MCF 10A (cell line): ENCODE measurements at regions not wholly inside any gene's neighbourhood (a gene's known extent, or its start where the extent isn't known, plus 50 kb on each side); places are given as distances from the start of the nearest gene placed in this dataset.
"Not testable (repeated sequence)": the region's sequence is repeated elsewhere in the genome, so short reads cannot be mapped to it uniquely, and the experiment has no call there.

Experiments
- BruUV-seq: library from RNA; stranded (reverse); fragments of 400-500 nt; replicated peaks from 2 replicates; lab custom pipeline; 2021; lab: Mats Ljungman, UMichigan
- CTCF ChIA-PET: fragments of 300-600 bp; sonication (Branson Sonifier 250); formaldehyde crosslinking; extraction: SDS; loops from one replicate; lab custom pipeline; 2021; ENCODE audit warnings: antibody characterized with exemption, inconsistent platforms; lab: Yijun Ruan, JAX
- POLR2A ChIA-PET: fragments of 300-600, 350-650 bp; sonication (Branson Sonifier 250); formaldehyde crosslinking; extraction: SDS; loops from one replicate; lab custom pipeline; 2020; ENCODE audit warnings: antibody characterized with exemption, inconsistent platforms; lab: Yijun Ruan, JAX
- DNase-seq: peaks from one replicate; pipeline ENCODE4 v3.0.0-alpha.2; 2018; ENCODE audit not compliant: unreplicated experiment
- H3K27ac Mint-ChIP-seq: one replicate; pipeline ENCODE4 v1.8.0; 2022; ENCODE audit warnings: mild to moderate bottlenecking, low read depth, mixed read lengths; ENCODE audit not compliant: unreplicated experiment
- H3K27me3 Mint-ChIP-seq: one replicate; pipeline ENCODE4 v1.8.0; 2022; ENCODE audit warnings: mixed read lengths; ENCODE audit not compliant: insufficient read depth, unreplicated experiment
- H3K36me3 Mint-ChIP-seq: one replicate; pipeline ENCODE4 v1.8.0; 2022; ENCODE audit warnings: mild to moderate bottlenecking, moderate library complexity, mixed read lengths; ENCODE audit not compliant: insufficient read depth, unreplicated experiment
- H3K4me1 Mint-ChIP-seq: one replicate; pipeline ENCODE4 v1.8.0; 2022; ENCODE audit warnings: mixed read lengths; ENCODE audit not compliant: insufficient read depth, unreplicated experiment
- H3K4me3 Mint-ChIP-seq: one replicate; pipeline ENCODE4 v1.8.0; 2022; ENCODE audit warnings: mild to moderate bottlenecking, moderate library complexity, mixed read lengths; ENCODE audit not compliant: unreplicated experiment
- H3K9me3 Mint-ChIP-seq: one replicate; pipeline ENCODE4 v1.8.0; 2022; ENCODE audit warnings: mixed read lengths; ENCODE audit not compliant: unreplicated experiment
- intact Hi-C: fragments of 100-400 bp; cut with micrococcal nuclease; formaldehyde crosslinking; loops from 2 replicates; pipeline ENCODE4 v1.14.1; 2022

DNA sequence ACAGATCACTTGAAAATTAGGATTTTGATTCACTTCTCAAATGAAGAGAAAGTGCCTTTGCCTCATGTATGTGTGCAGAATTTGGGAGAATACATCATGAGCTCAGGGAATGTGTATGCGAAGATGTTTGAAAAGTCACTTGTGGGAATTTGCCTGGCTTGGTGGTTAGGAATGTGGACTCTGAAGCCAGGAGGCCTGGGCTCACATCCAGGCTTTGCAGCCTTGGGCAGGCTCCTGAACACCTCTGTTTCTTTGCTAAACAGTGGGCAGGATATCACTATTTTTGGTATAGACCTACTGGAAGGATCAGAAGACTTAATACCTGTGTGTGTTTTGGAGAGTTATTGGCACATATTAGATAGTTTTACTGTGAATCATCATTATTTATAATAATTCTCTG is 295.0 kb upstream of the PLGLB2 start:
- H3K27me3 Mint-ChIP-seq, H3K36me3 Mint-ChIP-seq, H3K9me3 Mint-ChIP-seq, POLR2A ChIA-PET, intact Hi-C loops, BruUV-seq, CTCF ChIA-PET, H3K4me3 Mint-ChIP-seq: not testable (repeated sequence)
- Mint-ChIP-seq H3K4me1 (peaks cover 10% of the 10 kb centered on the region), H3K27ac (peak overlapping the region; percentile 21)
- peak; percentile 72 for DNase-seq

DNA sequence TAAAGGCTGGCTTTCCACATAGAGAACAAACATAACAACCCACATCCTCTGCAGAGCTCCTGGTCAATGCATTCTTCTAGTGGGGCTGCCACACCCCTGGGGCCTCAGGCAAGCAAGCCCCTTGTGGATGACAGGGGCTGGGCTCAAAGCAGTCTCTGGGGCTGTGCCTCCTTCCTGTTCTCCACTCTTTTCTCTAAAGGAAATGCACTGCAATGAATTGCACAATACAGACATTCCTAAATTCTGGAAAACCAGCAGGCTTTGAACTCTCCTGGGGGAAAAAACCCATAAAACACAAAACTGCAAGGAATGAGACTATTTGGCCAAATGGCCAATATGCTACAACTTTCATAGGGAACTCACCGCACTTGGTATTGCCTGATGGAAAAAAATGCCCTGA is 293.9 kb upstream of the PLGLB2 start:
- peaks cover 10% of the 10 kb centered on the region for H3K4me1 Mint-ChIP-seq
- POLR2A ChIA-PET, CTCF ChIA-PET, H3K36me3 Mint-ChIP-seq, H3K4me3 Mint-ChIP-seq, H3K27me3 Mint-ChIP-seq, H3K9me3 Mint-ChIP-seq, H3K27ac Mint-ChIP-seq, intact Hi-C loops, BruUV-seq: not testable (repeated sequence)
- DNase-seq, result peak; percentile 27

DNA sequence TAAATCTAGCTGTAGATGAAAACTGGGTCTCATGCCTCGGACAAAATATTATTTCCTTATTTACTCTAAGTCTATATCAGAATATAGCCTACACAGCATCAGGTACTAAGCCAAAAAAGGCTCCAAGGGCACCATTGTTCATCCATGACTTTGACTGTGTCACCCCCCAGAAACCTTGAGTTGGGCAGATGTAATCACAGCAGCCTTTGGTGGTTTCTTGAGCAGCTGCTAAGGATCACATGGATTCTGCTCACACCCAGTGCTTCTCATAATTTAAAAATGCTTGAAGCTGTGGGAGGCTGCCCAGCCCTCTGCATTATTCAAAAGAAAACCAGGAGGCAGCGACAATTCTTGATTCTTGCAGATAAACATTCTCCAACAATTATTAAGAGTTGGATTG is 293.5 kb upstream of the PLGLB2 start:
- H3K27me3 Mint-ChIP-seq, H3K27ac Mint-ChIP-seq, intact Hi-C loops, BruUV-seq, H3K4me3 Mint-ChIP-seq, H3K36me3 Mint-ChIP-seq, H3K9me3 Mint-ChIP-seq, CTCF ChIA-PET: not testable (repeated sequence)
- peaks cover 10% of the 10 kb centered on the region for H3K4me1 Mint-ChIP-seq
- POLR2A ChIA-PET, result interaction anchor here (0.6 kb wide), 1 partner anchor 595 kb away, joined by 3 read pairs; no protein-coding TSS in a partner anchor
- peak; percentile 21 for DNase-seq

DNA sequence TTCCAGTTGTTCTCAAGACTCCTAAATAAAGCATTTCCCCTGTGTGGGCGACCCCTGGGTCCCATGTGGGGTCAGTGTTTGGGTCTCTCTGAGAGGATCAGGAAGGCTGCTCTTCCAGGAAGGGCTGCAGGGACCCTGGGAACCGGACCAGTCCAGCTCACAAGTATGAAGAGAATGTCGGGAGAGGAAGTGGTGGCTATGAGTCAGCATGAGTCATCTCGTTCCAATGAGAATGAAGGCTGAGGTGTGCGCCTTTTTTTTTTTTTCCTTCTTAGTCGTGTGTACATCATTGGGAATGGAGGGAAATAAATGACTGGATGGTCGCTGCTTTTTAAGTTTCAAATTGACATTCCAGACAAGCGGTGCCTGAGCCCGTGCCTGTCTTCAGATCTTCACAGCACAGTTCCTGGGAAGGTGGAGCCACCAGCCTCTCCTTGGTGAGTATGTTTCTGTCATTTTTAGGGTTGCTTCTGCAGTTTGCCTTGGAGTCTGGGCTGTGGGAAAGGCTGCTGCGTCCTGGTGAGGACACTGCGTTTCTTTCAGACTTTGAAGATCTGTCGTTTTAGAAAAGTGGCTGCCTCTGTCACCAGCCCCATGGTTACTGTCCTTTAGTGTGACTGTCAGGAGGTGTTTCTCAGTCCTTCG is 292.6 kb upstream of the PLGLB2 start:
- DNase-seq, BruUV-seq, H3K27ac Mint-ChIP-seq: not testable (repeated sequence)

DNA sequence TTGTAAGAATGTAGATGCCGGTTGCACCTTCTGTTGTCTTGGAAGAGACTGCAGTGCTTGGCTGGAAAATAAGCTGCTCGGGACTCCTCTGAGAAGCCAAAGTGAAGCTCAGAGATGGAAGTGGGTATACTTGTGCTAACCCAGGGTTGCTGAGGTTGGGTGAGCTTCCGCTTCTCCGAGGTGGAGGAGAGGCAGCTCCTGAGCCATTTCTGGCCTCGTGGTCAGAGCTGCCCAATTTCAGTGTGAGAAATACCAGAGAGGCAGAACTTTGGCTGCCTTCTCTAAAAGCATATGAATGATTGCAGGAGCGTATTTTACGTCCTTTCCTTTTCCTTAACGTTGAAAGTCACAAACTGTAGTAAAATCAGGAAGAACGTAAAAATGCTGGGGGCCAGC is 292.0 kb upstream of the PLGLB2 start:
- TSS peak; percentile 88 for BruUV-seq
- peak overlapping the region; percentile 66 for H3K4me3 Mint-ChIP-seq
- intact Hi-C loops, H3K9me3 Mint-ChIP-seq, H3K36me3 Mint-ChIP-seq, DNase-seq, CTCF ChIA-PET, H3K27me3 Mint-ChIP-seq, POLR2A ChIA-PET: not testable (repeated sequence)
- peaks cover 10% of the 10 kb centered on the region for H3K4me1 Mint-ChIP-seq
- H3K27ac Mint-ChIP-seq, result peak overlapping the region; percentile 54

More for the DNA sequence above, 292.6 kb upstream of the PLGLB2 start:
- intact Hi-C loops, H3K27me3 Mint-ChIP-seq, CTCF ChIA-PET, POLR2A ChIA-PET, H3K9me3 Mint-ChIP-seq, H3K36me3 Mint-ChIP-seq: not testable (repeated sequence)
- Mint-ChIP-seq H3K4me3 (peak overlapping the region; percentile 66), H3K4me1 (peaks cover 10% of the 10 kb centered on the region)

- peak overlapping the region; percentile 66 for H3K4me3 Mint-ChIP-seq
- H3K27me3 Mint-ChIP-seq, POLR2A ChIA-PET, H3K36me3 Mint-ChIP-seq, DNase-seq, H3K9me3 Mint-ChIP-seq, intact Hi-C loops, CTCF ChIA-PET: not testable (repeated sequence)
- H3K4me1 Mint-ChIP-seq, result peaks cover 10% of the 10 kb centered on the region
- peak overlapping the region; percentile 54 for H3K27ac Mint-ChIP-seq
- TSS peak; percentile 18 for BruUV-seq
Measured at GRCh38 chr2:87456477-87457128, 291.3 kb upstream of the PLGLB2 start.

DNA sequence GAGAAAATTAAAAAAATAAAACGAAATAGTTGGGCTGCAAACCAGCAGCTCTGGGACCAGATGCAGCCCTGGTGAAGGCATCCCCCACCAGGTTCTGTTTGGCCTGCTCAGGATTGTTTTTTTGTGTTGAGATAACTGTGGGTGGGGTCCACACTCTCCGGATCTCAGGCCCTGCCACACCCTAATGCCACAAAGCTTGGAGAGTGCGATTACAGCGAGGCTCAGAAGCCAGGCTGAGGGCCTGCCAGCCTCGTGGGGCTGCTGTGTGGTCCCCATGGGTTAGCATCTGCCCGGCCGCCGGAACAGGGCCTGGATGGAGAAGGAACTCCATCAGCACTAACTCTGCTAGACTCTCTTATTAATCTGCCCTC is 290.8 kb upstream of the PLGLB2 start:
- H3K27ac Mint-ChIP-seq, H3K27me3 Mint-ChIP-seq, POLR2A ChIA-PET: not testable (repeated sequence)

DNA sequence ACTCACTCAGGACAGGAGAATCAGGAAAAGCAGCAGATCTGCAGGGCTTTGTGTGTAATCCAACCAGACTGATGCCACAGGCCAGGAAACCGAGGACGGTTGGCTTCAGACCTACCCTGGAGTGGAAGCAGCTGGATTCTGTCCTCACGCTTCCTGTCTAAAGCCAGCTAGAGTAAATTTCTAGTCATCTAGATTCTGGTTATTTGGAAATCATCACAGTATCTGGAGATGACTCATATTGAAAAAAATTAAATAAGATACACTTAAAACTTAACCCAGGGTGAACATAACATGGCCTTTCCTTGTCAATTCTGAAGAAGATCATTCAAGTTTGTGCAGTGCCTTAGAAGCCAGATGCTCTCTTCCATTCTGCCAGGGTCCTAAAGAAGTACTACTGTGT is 288.9 kb upstream of the PLGLB2 start:
- H3K9me3 Mint-ChIP-seq, intact Hi-C loops, H3K27me3 Mint-ChIP-seq, H3K4me1 Mint-ChIP-seq, CTCF ChIA-PET, BruUV-seq, DNase-seq, H3K4me3 Mint-ChIP-seq, POLR2A ChIA-PET, H3K36me3 Mint-ChIP-seq, H3K27ac Mint-ChIP-seq: not testable (repeated sequence)

More for the DNA sequence above, 290.8 kb upstream of the PLGLB2 start:
- H3K4me3 Mint-ChIP-seq, CTCF ChIA-PET, DNase-seq, intact Hi-C loops, H3K4me1 Mint-ChIP-seq, H3K36me3 Mint-ChIP-seq, H3K9me3 Mint-ChIP-seq, BruUV-seq: not testable (repeated sequence)

DNA sequence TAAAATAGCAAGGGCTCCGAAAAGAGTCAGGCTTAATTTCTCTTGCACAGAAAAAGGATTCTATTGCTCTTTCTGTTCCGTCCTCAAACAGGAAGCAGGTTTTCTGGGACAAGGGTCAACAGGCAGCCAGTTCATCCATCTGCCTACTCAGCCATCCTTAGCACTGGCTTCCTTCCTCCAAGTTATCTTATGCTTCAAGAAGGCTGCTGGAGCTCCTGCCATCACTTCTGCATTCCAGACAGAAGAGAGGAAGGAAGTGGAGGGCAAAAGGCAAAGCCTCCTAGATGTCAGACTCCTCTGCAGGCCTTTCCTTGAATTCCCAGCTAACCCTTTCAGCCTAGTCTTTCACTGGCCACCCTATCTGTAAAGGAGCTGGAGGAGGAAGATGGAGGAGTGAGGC is 287.8 kb upstream of the PLGLB2 start:
- H3K9me3 Mint-ChIP-seq, POLR2A ChIA-PET, BruUV-seq, H3K36me3 Mint-ChIP-seq, H3K27me3 Mint-ChIP-seq, H3K27ac Mint-ChIP-seq, CTCF ChIA-PET, H3K4me3 Mint-ChIP-seq, DNase-seq, H3K4me1 Mint-ChIP-seq, intact Hi-C loops: not testable (repeated sequence)
